HEK293 (cell line): ENCODE measurements at regions not wholly inside any gene's neighbourhood (a gene's known extent, or its start where the extent isn't known, plus 50 kb on each side); places are given as distances from the start of the nearest gene placed in this dataset.

ENCODE experiments used
- CTCF ChIA-PET: fragments of 350-600 bp; formaldehyde crosslinking; extraction: SDS; loops from one replicate; lab custom pipeline; 2021; ENCODE audit warnings: antibody characterized with exemption; lab: Yijun Ruan, JAX
- POLR2A ChIA-PET: fragments of 300-600 bp; formaldehyde crosslinking; extraction: SDS; loops from one replicate; lab custom pipeline; 2020; ENCODE audit warnings: antibody characterized with exemption, inconsistent platforms; lab: Yijun Ruan, JAX
- H3K27ac ChIP-seq: fragments of 200-500 bp; sonication (Bioruptor generic); 2 replicates; pipeline ENCODE4 v1.5.1; 2014; ENCODE audit warnings: low read depth, low read length, control low read depth, inconsistent platforms; ENCODE audit errors: extremely low read depth
- H3K36me3 ChIP-seq, 2 experiments: fragments of 200-500 bp in 1 of 2; sonication (Bioruptor generic) in 1 of 2; 1 replicate in 1 of 2; 2 replicates in 1 of 2; pipeline ENCODE4 v1.5.1; 2014 to 2017; ENCODE audit warnings: inconsistent platforms in 2 of 2, low read length in 2 of 2; ENCODE audit not compliant: control insufficient read depth in 2 of 2, insufficient read depth in 1 of 2
- H3K4me1 ChIP-seq: fragments of 200-500 bp; sonication (Bioruptor generic); 2 replicates; pipeline ENCODE4 v1.5.1; 2014; ENCODE audit warnings: mild to moderate bottlenecking, low read length, inconsistent platforms; ENCODE audit not compliant: control insufficient read depth, insufficient read depth
- H3K4me3 ChIP-seq: 2 replicates; pipeline ENCODE4 v1.5.1; 2011; ENCODE audit warnings: low read depth, mild to moderate bottlenecking, control low read depth, low read length, moderate library complexity
- H3K9me3 ChIP-seq: fragments of 200-500 bp; sonication (Bioruptor generic); 2 replicates; pipeline ENCODE4 v1.5.1; 2014; ENCODE audit warnings: low read depth, low read length, inconsistent platforms; ENCODE audit not compliant: control insufficient read depth, insufficient read depth
- FEZF1 ChIP-seq: fragments of 450-650 bp; formaldehyde crosslinking; IDR thresholded peaks from 2 replicates; pipeline ENCODE4 v1.5.1; 2016; ENCODE audit warnings: missing biosample characterization, missing genetic modification characterization
- GLI2 ChIP-seq: fragments of 450-650 bp; formaldehyde crosslinking; IDR thresholded peaks from 2 replicates; pipeline ENCODE4; 2017; ENCODE audit warnings: missing biosample characterization, missing genetic modification characterization, low read depth, borderline replicate concordance
- GLI4 ChIP-seq: fragments of 450-650 bp; formaldehyde crosslinking; IDR thresholded peaks from 2 replicates; pipeline ENCODE4 v1.5.1; 2016; ENCODE audit warnings: missing biosample characterization, missing genetic modification characterization
- IKZF3 ChIP-seq: fragments of 450-650 bp; IDR thresholded peaks from 2 replicates; pipeline ENCODE4 v1.5.0; 2018; ENCODE audit warnings: missing biosample characterization, mild to moderate bottlenecking, missing genetic modification characterization, moderate library complexity
- OVOL3 ChIP-seq: fragments of 450-650 bp; formaldehyde crosslinking; IDR thresholded peaks from 2 replicates; pipeline ENCODE4 v1.5.1; 2016; ENCODE audit warnings: missing biosample characterization, missing genetic modification characterization
- SETDB1 ChIP-seq: IDR thresholded peaks from one replicate; pipeline ENCODE4 v1.6.1; 2017; ENCODE audit warnings: mild to moderate bottlenecking, low read length, moderate library complexity, mixed read lengths; ENCODE audit not compliant: insufficient read length
- SP2 ChIP-seq: fragments of 450-650 bp; formaldehyde crosslinking; IDR thresholded peaks from 2 replicates; pipeline ENCODE4 v1.5.1; 2016; ENCODE audit warnings: missing biosample characterization, missing genetic modification characterization
- ZBTB20 ChIP-seq: fragments of 450-650 bp; formaldehyde crosslinking; IDR thresholded peaks from 2 replicates; pipeline ENCODE4 v1.5.1; 2016; ENCODE audit warnings: missing biosample characterization, missing genetic modification characterization
- ZBTB48 ChIP-seq: fragments of 450-650 bp; formaldehyde crosslinking; IDR thresholded peaks from 2 replicates; pipeline ENCODE4 v1.5.1; 2016; ENCODE audit warnings: missing biosample characterization, missing genetic modification characterization
- ZFP69B ChIP-seq: fragments of 450-650 bp; formaldehyde crosslinking; IDR thresholded peaks from 2 replicates; pipeline ENCODE4 v1.5.1; 2016; ENCODE audit warnings: missing biosample characterization, missing genetic modification characterization
- ZNF169 ChIP-seq: fragments of 450-650 bp; formaldehyde crosslinking; IDR thresholded peaks from 2 replicates; pipeline ENCODE4 v1.5.1; 2016; ENCODE audit warnings: missing biosample characterization, missing genetic modification characterization
- ZNF202 ChIP-seq: fragments of 450-650 bp; formaldehyde crosslinking; IDR thresholded peaks from 2 replicates; pipeline ENCODE4 v1.5.1; 2016; ENCODE audit warnings: missing biosample characterization, missing genetic modification characterization, borderline replicate concordance
- ZNF239 ChIP-seq: fragments of 450-650 bp; formaldehyde crosslinking; IDR thresholded peaks from 2 replicates; pipeline ENCODE4 v1.5.1; 2016; ENCODE audit warnings: missing biosample characterization, missing genetic modification characterization
- ZNF311 ChIP-seq: fragments of 450-650 bp; formaldehyde crosslinking; IDR thresholded peaks from 2 replicates; pipeline ENCODE4 v1.5.1; 2017; ENCODE audit warnings: missing biosample characterization, missing genetic modification characterization, borderline replicate concordance
- TF ChIP-seq, protein P1 (sequence below): fragments of 450-650 bp; formaldehyde crosslinking; IDR thresholded peaks from 2 replicates; pipeline ENCODE4 v1.5.1; 2016; ENCODE audit warnings: missing biosample characterization, missing genetic modification characterization
- TF ChIP-seq, protein P2 (sequence below): fragments of 450-650 bp; formaldehyde crosslinking; IDR thresholded peaks from 2 replicates; pipeline ENCODE4 v1.5.1; 2016; ENCODE audit warnings: missing biosample characterization, missing genetic modification characterization, low read depth
- TF ChIP-seq, protein P3 (sequence below): fragments of 450-650 bp; formaldehyde crosslinking; IDR thresholded peaks from 2 replicates; pipeline ENCODE4 v1.5.1; 2016; ENCODE audit warnings: missing biosample characterization, missing genetic modification characterization
- TF ChIP-seq, protein P4 (sequence below): fragments of 450-650 bp; formaldehyde crosslinking; IDR thresholded peaks from 2 replicates; pipeline ENCODE4 v1.5.1; 2016; ENCODE audit warnings: missing biosample characterization, missing genetic modification characterization
- TF ChIP-seq, protein P5 (sequence below): fragments of 450-650 bp; formaldehyde crosslinking; IDR thresholded peaks from 2 replicates; pipeline ENCODE4 v1.5.1; 2016; ENCODE audit warnings: missing biosample characterization, missing genetic modification characterization

DNA sequence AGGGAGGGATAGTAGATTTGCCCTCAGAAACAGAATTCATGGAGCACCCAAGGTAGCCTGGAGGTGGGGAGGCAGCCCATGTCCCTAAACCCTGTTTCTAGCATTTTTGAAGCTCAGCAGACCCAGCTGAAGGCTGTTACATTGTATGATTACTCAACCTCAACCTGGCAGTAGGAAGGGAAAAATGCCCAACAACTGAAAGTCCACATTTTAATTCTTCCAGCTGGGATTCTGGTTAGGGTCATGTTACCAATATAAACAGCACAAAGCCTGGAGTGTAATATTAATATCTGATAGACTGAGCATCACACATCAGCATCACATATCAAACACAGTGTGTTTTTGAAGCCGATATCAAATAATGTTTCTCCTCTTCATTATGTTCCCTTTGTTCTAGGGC lies 437.0 kb downstream of the HRH4 start:
- TF ChIP-seq, protein P1, sequence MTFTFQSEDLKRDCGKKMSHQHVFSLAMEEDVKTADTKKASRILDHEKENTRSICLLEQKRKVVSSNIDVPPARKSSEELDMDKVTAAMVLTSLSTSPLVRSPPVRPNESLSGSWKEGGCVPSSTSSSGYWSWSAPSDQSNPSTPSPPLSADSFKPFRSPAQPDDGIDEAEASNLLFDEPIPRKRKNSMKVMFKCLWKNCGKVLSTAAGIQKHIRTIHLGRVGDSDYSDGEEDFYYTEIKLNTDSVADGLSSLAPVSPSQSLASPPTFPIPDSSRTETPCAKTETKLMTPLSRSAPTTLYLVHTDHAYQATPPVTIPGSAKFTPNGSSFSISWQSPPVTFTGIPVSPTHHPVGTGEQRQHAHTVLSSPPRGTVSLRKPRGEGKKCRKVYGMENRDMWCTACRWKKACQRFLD (tag by site-specific recombination) = no peak
- TF ChIP-seq SETDB1 (no peak), ZNF239 (tag by site-specific recombination) (no peak), ZBTB20 (tag by site-specific recombination) (no peak), ZBTB48 (no peak), IKZF3 (tag by site-specific recombination) (no peak), ZNF202 (tag by site-specific recombination) (no peak), OVOL3 (tag by site-specific recombination) (no peak), GLI4 (tag by site-specific recombination) (no peak), FEZF1 (tag by site-specific recombination) (no peak), ZNF169 (tag by site-specific recombination) (no peak), ZFP69B (tag by site-specific recombination) (no peak), ZNF311 (tag by site-specific recombination) (no peak), GLI2 (tag by site-specific recombination) (no peak), SP2 (tag by site-specific recombination) (no peak)
- TF ChIP-seq, protein P2, sequence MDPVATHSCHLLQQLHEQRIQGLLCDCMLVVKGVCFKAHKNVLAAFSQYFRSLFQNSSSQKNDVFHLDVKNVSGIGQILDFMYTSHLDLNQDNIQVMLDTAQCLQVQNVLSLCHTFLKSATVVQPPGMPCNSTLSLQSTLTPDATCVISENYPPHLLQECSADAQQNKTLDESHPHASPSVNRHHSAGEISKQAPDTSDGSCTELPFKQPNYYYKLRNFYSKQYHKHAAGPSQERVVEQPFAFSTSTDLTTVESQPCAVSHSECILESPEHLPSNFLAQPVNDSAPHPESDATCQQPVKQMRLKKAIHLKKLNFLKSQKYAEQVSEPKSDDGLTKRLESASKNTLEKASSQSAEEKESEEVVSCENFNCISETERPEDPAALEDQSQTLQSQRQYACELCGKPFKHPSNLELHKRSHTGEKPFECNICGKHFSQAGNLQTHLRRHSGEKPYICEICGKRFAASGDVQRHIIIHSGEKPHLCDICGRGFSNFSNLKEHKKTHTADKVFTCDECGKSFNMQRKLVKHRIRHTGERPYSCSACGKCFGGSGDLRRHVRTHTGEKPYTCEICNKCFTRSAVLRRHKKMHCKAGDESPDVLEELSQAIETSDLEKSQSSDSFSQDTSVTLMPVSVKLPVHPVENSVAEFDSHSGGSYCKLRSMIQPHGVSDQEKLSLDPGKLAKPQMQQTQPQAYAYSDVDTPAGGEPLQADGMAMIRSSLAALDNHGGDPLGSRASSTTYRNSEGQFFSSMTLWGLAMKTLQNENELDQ (tag by site-specific recombination) = no peak
- TF ChIP-seq, protein P3, sequence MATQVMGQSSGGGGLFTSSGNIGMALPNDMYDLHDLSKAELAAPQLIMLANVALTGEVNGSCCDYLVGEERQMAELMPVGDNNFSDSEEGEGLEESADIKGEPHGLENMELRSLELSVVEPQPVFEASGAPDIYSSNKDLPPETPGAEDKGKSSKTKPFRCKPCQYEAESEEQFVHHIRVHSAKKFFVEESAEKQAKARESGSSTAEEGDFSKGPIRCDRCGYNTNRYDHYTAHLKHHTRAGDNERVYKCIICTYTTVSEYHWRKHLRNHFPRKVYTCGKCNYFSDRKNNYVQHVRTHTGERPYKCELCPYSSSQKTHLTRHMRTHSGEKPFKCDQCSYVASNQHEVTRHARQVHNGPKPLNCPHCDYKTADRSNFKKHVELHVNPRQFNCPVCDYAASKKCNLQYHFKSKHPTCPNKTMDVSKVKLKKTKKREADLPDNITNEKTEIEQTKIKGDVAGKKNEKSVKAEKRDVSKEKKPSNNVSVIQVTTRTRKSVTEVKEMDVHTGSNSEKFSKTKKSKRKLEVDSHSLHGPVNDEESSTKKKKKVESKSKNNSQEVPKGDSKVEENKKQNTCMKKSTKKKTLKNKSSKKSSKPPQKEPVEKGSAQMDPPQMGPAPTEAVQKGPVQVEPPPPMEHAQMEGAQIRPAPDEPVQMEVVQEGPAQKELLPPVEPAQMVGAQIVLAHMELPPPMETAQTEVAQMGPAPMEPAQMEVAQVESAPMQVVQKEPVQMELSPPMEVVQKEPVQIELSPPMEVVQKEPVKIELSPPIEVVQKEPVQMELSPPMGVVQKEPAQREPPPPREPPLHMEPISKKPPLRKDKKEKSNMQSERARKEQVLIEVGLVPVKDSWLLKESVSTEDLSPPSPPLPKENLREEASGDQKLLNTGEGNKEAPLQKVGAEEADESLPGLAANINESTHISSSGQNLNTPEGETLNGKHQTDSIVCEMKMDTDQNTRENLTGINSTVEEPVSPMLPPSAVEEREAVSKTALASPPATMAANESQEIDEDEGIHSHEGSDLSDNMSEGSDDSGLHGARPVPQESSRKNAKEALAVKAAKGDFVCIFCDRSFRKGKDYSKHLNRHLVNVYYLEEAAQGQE (tag by site-specific recombination) = no peak
- TF ChIP-seq, protein P4, sequence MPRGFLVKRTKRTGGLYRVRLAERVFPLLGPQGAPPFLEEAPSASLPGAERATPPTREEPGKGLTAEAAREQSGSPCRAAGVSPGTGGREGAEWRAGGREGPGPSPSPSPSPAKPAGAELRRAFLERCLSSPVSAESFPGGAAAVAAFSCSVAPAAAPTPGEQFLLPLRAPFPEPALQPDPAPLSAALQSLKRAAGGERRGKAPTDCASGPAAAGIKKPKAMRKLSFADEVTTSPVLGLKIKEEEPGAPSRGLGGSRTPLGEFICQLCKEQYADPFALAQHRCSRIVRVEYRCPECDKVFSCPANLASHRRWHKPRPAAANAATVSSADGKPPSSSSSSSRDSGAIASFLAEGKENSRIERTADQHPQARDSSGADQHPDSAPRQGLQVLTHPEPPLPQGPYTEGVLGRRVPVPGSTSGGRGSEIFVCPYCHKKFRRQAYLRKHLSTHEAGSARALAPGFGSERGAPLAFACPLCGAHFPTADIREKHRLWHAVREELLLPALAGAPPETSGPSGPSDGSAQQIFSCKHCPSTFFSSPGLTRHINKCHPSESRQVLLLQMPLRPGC (tag by site-specific recombination) = no peak
- TF ChIP-seq, protein P5, sequence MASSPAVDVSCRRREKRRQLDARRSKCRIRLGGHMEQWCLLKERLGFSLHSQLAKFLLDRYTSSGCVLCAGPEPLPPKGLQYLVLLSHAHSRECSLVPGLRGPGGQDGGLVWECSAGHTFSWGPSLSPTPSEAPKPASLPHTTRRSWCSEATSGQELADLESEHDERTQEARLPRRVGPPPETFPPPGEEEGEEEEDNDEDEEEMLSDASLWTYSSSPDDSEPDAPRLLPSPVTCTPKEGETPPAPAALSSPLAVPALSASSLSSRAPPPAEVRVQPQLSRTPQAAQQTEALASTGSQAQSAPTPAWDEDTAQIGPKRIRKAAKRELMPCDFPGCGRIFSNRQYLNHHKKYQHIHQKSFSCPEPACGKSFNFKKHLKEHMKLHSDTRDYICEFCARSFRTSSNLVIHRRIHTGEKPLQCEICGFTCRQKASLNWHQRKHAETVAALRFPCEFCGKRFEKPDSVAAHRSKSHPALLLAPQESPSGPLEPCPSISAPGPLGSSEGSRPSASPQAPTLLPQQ (tag by site-specific recombination) = no peak
- TF ChIP-seq, all 188 proteins: peak for 0
- ChIA-PET CTCF (no interaction called here), POLR2A (no interaction called here)
- no peaks in the 10 kb centered on the region for H3K9me3 ChIP-seq
- no peak overlapping the region for H3K27ac ChIP-seq
- no peaks in the 10 kb centered on the region for H3K4me1 ChIP-seq
- no peaks in the 10 kb centered on the region for H3K36me3 ChIP-seq
- H3K4me3 ChIP-seq = no peak overlapping the region
